ENCODE measurements at regions not wholly inside any gene's neighbourhood (a gene's known extent, or its start where the extent isn't known, plus 50 kb on each side); places are given as distances from the start of the nearest gene placed in this dataset.

DNA sequence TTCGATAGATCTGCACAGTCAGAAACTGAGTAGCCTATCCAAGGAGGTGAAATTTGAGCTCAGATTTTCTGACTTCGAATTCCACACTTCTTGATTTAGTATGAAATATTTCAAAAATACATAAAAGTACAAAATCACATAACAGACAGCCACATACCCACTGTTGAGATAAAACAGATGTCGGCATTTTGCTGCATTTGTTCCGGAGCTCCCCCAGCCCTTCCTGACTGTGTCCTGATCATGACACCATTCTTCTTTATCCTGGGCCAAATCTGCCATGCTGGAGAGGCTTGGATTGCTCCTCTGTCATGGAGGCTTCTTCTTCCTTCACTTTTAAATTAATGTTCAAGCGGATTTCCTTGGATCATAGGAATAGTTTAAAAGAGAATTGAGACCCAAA lies 124.2 kb upstream of the RBPJ start (continued):
- TF ChIP-seq, protein P1, sequence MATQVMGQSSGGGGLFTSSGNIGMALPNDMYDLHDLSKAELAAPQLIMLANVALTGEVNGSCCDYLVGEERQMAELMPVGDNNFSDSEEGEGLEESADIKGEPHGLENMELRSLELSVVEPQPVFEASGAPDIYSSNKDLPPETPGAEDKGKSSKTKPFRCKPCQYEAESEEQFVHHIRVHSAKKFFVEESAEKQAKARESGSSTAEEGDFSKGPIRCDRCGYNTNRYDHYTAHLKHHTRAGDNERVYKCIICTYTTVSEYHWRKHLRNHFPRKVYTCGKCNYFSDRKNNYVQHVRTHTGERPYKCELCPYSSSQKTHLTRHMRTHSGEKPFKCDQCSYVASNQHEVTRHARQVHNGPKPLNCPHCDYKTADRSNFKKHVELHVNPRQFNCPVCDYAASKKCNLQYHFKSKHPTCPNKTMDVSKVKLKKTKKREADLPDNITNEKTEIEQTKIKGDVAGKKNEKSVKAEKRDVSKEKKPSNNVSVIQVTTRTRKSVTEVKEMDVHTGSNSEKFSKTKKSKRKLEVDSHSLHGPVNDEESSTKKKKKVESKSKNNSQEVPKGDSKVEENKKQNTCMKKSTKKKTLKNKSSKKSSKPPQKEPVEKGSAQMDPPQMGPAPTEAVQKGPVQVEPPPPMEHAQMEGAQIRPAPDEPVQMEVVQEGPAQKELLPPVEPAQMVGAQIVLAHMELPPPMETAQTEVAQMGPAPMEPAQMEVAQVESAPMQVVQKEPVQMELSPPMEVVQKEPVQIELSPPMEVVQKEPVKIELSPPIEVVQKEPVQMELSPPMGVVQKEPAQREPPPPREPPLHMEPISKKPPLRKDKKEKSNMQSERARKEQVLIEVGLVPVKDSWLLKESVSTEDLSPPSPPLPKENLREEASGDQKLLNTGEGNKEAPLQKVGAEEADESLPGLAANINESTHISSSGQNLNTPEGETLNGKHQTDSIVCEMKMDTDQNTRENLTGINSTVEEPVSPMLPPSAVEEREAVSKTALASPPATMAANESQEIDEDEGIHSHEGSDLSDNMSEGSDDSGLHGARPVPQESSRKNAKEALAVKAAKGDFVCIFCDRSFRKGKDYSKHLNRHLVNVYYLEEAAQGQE (IDR thresholded peaks at IDR 0.05; ENCODE audit: low read depth, low read length) = no peak

GRCh38 chr4:26197018-26197779 lies 123.6 kb upstream of the RBPJ start:
- FAIRE-seq (peak; percentile 97), DNase-seq (ENCODE audit: low read depth, low spot score) (peak; percentile 89), ATAC-seq (peak; percentile 84)
- Histone ChIP-seq H3K9ac (ENCODE audit: control insufficient read depth, insufficient read depth, low read length) (no peak overlapping the region), H3K4me3 (no peak overlapping the region), H3K27me3 (replicated peaks in 1 of 2; ENCODE audit: control insufficient read depth in 2 of 2, insufficient read depth in 2 of 2, low read length in 1 of 2) (no peaks in the 10 kb centered on the region), H3K4me2 (ENCODE audit: control insufficient read depth, insufficient read depth) (peak overlapping the region; percentile 40), H4K20me1 (ENCODE audit: control insufficient read depth, insufficient read depth) (no peaks in the 10 kb centered on the region), H3K36me3 (ENCODE audit: control insufficient read depth in 2 of 2, insufficient read depth in 2 of 2, low read length in 1 of 2) (no peaks in the 10 kb centered on the region), H3K79me2 (ENCODE audit: control insufficient read depth, insufficient read depth, low read length) (no peaks in the 10 kb centered on the region), H3K4me1 (ENCODE audit: control insufficient read depth, insufficient read depth, low read length) (peaks cover 35% of the 10 kb centered on the region), H2AFZ (ENCODE audit: control insufficient read depth, low read depth, low read length) (peak overlapping the region; percentile 43), H3K27ac (ENCODE audit: control insufficient read depth, insufficient read depth) (peak overlapping the region; percentile 14; the same call in 1 of the 2 replicates), H3K9me3 (replicated peaks; ENCODE audit: control insufficient read depth, insufficient read depth, low read length) (no peaks in the 10 kb centered on the region)
- in situ Hi-C loops (cut with MboI) (no loop called here), intact Hi-C loops (cut with micrococcal nuclease; ENCODE audit: unreplicated experiment) (loop anchor here (1.0 to 5.0 kb wide), 2 partner anchors 123 to 210 kb away; no protein-coding TSS in a partner anchor)
- 18% methylated on average over 9 of the region's 9 CpGs for WGBS (ENCODE audit: insufficient coverage, insufficient replicate concordance, low lambda C conversion rate, missing lambda C conversion rate)
- SMC1A ChIA-PET (ENCODE audit: uncharacterized antibody, unreplicated experiment) = interaction anchor here (1.1 to 1.6 kb wide), 6 partner anchors 9 to 79 kb away, joined by 3 to 4 read pairs (median 3); no protein-coding TSS in a partner anchor
- CTCF ChIA-PET = interaction anchor here (0.8 to 2.0 kb wide), 5 partner anchors 32 to 204 kb away, joined by 3 to 5 read pairs (median 3); no protein-coding TSS in a partner anchor
- BruUV-seq (replicated peaks) = no TSS peak
- POLR2A ChIA-PET = interaction anchor here (1.0 kb wide), 1 partner anchor 103 kb away, joined by 3 read pairs; no protein-coding TSS in a partner anchor
- RAD21 ChIA-PET (ENCODE audit: unreplicated experiment) = interaction anchor here (1.0 to 1.3 kb wide), 3 partner anchors 22 to 114 kb away, joined by 3 read pairs; no protein-coding TSS in a partner anchor
- peak; percentile 80; the same call in 1 of the 2 replicates for TF ChIP-seq TCF3 (IDR thresholded peaks at IDR 0.05; ENCODE audit: borderline replicate concordance, insufficient read depth, low read depth, low read length)
- TF ChIP-seq GABPA (IDR thresholded peaks at IDR 0.05; ENCODE audit: low read depth) = peak; percentile 73
- TF ChIP-seq ZNF24 (IDR thresholded peaks at IDR 0.05) = no peak
- TF ChIP-seq, protein P2, sequence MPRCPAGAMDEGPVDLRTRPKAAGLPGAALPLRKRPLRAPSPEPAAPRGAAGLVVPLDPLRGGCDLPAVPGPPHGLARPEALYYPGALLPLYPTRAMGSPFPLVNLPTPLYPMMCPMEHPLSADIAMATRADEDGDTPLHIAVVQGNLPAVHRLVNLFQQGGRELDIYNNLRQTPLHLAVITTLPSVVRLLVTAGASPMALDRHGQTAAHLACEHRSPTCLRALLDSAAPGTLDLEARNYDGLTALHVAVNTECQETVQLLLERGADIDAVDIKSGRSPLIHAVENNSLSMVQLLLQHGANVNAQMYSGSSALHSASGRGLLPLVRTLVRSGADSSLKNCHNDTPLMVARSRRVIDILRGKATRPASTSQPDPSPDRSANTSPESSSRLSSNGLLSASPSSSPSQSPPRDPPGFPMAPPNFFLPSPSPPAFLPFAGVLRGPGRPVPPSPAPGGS (IDR thresholded peaks at IDR 0.05; ENCODE audit: borderline replicate concordance, insufficient read depth, low read depth, low read length, poor library complexity, severe bottlenecking) = peak; percentile 78
- TF ChIP-seq, protein P3, sequence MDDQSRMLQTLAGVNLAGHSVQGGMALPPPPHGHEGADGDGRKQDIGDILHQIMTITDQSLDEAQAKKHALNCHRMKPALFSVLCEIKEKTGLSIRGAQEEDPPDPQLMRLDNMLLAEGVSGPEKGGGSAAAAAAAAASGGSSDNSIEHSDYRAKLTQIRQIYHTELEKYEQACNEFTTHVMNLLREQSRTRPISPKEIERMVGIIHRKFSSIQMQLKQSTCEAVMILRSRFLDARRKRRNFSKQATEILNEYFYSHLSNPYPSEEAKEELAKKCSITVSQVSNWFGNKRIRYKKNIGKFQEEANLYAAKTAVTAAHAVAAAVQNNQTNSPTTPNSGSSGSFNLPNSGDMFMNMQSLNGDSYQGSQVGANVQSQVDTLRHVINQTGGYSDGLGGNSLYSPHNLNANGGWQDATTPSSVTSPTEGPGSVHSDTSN (IDR thresholded peaks at IDR 0.05; ENCODE audit: insufficient replicate concordance, low read depth, low read length) = no peak
- TF ChIP-seq EED (IDR thresholded peaks at IDR 0.05; ENCODE audit: low read depth) = peak; percentile 98
- peak; percentile 89 for TF ChIP-seq JUNB (IDR thresholded peaks at IDR 0.05)
- peak; percentile 75; the same call in 1 of the 2 replicates for TF ChIP-seq ZBED1 (IDR thresholded peaks at IDR 0.05; ENCODE audit: borderline replicate concordance)
- peak; percentile 37 to 66; a peak in 2 of 4 replicates for TF ChIP-seq BHLHE40 (IDR thresholded peaks at IDR 0.05; ENCODE audit: borderline replicate concordance in 1 of 2, low read depth in 2 of 2, low read length in 1 of 2)
- TF ChIP-seq, protein P4, sequence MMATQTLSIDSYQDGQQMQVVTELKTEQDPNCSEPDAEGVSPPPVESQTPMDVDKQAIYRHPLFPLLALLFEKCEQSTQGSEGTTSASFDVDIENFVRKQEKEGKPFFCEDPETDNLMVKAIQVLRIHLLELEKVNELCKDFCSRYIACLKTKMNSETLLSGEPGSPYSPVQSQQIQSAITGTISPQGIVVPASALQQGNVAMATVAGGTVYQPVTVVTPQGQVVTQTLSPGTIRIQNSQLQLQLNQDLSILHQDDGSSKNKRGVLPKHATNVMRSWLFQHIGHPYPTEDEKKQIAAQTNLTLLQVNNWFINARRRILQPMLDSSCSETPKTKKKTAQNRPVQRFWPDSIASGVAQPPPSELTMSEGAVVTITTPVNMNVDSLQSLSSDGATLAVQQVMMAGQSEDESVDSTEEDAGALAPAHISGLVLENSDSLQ (IDR thresholded peaks at IDR 0.05) = no peak
- 0 out of 2 replicates have a peak, but pooled peaks have one; percentile 47 for TF ChIP-seq ATF7 (IDR thresholded peaks at IDR 0.05; ENCODE audit: low read depth)
- TF ChIP-seq EGR1 (IDR thresholded peaks at IDR 0.05; ENCODE audit: borderline replicate concordance in 1 of 2, low read depth in 2 of 2, low read length in 2 of 2) = peak in 1 of 2 experiments; percentile 81; a peak in 2 of 3 replicates
